ENCODE measurements at regions not wholly inside any gene's neighbourhood (a gene's known extent, or its start where the extent isn't known, plus 50 kb on each side); places are given as distances from the start of the nearest gene placed in this dataset.
A peak's percentile ranks its signal among the peaks of the same experiment; 100 is the strongest.

DNA sequence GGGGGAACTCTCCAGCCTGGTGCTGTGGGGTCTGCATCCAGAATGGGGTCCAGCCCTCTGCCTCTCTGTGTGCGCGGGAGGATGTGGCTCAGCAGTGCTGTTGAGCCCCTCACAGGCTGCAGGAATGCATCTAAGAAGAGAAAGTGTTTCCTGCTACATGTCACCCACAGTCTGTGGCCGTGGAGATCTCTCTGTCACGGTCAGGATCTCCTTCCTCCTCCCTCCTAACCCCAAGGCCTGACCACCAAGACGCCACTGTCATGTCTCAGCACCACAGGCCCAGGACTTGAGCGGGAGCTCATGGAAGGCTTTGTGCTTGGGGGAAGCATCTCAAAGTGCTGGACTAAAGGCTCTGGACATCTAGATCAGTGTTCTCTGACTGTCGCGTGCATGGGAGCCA lies 90.1 kb downstream of the SREK1 start:
- H3K27ac ChIP-seq, result no peak overlapping the region
- TF ChIP-seq, protein P1, sequence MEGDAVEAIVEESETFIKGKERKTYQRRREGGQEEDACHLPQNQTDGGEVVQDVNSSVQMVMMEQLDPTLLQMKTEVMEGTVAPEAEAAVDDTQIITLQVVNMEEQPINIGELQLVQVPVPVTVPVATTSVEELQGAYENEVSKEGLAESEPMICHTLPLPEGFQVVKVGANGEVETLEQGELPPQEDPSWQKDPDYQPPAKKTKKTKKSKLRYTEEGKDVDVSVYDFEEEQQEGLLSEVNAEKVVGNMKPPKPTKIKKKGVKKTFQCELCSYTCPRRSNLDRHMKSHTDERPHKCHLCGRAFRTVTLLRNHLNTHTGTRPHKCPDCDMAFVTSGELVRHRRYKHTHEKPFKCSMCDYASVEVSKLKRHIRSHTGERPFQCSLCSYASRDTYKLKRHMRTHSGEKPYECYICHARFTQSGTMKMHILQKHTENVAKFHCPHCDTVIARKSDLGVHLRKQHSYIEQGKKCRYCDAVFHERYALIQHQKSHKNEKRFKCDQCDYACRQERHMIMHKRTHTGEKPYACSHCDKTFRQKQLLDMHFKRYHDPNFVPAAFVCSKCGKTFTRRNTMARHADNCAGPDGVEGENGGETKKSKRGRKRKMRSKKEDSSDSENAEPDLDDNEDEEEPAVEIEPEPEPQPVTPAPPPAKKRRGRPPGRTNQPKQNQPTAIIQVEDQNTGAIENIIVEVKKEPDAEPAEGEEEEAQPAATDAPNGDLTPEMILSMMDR (conservative IDR thresholded peaks at IDR 0.05), result no peak

DNA sequence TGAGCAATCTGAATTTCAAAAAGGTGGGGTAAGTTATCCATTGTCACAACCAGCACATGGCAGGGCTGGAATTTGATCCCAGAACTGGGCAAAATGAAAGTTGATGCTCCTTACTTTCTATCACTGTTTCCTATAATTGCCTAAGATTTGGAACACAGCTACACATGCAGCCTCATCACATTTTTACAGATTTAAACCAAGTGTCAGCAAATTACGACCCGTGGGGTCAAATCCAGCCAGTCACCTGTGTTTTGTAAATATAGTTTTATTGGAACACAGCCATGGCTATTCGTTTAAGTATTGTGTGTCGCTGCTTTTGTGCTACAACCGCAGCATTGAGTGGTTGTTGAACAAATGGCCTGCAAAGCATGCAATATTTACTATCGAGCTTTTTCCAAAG lies 94.3 kb downstream of the SREK1 start:
- TF ChIP-seq, protein P1 (conservative IDR thresholded peaks at IDR 0.05), result no peak
- H3K27ac ChIP-seq, result no peak overlapping the region

DNA sequence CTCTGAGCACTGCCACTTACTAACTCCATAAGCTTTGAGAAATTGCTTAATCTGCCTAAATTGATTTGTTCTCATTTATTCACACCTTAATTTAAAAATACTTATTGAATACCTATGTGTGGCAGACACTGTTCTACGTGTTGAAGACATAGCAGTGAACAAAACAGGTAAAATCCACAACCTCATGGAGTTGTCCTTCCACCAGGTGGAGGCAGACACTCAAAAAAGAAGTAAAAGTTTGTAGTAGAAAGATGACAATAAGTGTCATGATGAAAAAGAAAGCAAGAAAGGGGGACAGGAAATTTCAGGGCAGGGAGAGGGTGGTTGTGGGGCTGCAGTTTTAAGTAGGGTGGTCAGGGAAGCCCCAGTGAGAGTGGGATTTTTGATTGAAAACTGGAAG lies 94.9 kb downstream of the SREK1 start:
- H3K27ac ChIP-seq, result no peak overlapping the region
- TF ChIP-seq, protein P1 (conservative IDR thresholded peaks at IDR 0.05), result peak; percentile 66

DNA sequence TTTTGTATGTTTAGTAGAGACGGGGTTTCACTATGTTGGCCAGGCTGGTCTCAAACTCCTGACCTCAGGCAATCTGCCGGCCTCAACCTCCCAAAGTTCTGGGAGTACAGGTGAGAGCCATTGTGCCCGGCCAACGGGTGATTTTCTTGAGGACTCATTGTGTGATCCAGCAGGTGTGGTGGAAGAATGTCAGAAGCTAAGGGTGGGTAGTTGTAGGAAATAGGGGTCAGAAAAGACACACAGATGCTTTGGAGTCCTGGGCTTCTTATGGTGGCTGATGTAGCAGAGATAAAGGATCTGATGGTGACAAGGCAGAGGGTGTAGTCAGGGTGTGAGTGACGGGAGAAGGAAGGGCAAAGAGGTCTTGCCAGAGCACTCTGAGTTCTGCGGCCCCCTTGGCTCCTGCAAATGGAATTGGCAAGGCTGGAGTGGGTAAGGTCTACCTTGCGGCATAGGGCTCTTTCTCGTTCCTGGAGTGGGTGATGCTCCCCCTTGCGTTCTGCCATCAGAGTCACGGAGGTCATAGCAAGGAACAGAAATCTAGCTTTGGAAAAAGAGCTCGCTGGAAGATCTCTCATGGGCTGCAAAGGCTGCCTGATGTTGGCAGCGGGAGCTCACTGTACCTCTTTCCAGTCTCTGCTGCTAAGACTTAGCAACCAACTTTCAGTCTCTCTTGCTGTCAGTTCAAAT lies 97.2 kb downstream of the SREK1 start:
- TF ChIP-seq, protein P1 (conservative IDR thresholded peaks at IDR 0.05), result no peak
- no peak overlapping the region for H3K27ac ChIP-seq

DNA sequence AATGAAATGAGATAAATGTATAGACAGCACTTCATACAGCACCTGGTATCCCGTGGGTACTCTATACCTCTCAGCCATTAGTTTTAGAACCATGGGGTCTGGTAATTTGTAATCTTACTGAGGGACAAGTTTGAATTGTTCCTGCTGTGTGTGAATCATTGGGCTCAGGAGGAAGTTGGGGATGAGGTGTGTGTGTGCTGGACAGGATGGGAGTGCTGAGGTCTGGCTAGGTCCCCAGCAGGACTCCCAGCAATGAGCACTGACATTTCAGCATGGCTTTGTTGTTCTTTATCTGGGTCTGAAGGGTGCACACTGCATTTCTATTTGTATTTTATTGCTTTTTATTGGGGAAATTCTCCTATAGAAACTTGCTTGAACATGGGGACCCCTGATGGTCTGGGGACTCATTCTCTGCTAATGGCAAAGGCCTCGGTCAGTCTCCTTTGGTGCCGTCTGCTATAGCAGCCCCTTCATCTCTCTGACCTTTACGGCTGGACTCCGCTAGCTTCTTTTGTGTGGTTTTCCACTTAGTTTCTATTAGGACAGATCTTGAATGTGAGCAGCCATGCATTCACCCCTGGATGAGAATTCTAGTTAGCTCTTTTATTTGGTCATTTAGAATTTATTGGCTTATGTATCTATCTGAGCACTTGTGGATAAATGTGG lies 98.1 kb downstream of the SREK1 start:
- H3K27ac ChIP-seq, result no peak overlapping the region
- TF ChIP-seq, protein P1 (conservative IDR thresholded peaks at IDR 0.05), result no peak

DNA sequence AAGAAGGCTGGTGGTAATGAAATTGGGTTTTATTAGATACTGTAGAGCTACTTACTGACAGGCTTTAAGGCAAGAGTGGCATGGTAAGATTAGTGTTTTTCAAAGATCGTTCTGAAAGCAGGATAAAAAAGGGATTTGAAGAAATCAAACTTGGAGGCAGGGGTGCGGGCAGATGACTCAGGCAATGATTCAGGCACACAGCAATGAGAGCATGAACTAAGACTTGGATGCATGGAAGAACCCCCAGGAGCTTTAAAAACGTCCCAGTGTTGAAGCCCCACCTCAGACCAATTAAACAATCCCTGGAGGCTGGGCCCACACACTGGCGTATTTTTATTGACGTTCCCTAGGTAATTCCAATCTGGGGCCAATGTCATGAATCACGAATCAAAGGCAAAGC lies 102.5 kb downstream of the SREK1 start:
- TF ChIP-seq, protein P1 (conservative IDR thresholded peaks at IDR 0.05), result no peak
- no peak overlapping the region for H3K27ac ChIP-seq

DNA sequence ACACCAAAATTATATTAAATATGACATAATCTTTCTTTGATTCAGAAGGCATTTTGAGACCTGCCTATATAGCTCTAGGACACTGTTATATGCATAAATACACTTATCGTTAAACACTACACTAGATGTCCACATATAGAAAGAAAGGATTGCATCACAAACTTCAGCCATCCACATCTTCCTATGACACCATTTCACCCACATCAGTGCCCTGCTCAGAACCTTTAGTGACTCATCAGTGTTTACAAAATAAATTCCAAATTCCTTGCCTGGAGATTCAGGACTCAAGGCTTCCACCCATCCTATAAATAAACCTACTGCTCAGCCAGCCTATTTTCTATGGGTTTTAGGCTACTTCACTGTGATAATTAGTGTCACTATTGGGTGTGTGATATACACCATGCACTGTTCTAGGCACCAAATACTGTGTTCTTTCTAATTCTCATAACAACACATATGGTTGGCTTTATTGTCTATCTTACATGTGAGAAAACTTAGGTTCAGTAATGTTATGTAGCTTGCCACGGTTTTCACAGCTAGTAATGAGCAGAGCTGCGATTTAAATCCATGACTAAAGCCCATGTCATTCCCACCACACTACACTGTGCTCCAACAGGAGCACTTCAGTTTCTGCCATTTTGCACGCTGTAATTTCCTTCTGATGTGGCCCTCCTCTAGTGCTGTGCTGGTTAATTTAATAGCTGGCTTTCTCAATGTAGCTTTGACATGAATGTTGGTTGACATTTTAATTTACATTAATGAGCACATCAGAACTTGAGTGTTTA lies 103.3 kb downstream of the SREK1 start:
- TF ChIP-seq, protein P1 (conservative IDR thresholded peaks at IDR 0.05), result no peak
- no peak overlapping the region for H3K27ac ChIP-seq

Measured in VCaP (cell line).